Frontal cortex (tissue), 3 donors: ENCODE measurements at regions not wholly inside any gene's neighbourhood (a gene's known extent, or its start where the extent isn't known, plus 50 kb on each side); places are given as distances from the start of the nearest gene placed in this dataset.

ENCODE experiments used
- DNase-seq, 2 donors: peaks; one replicate each; pipeline ENCODE4 v3.0.0; 2012; ENCODE audit warnings: low spot score in 2 of 2
- FAIRE-seq: peaks from 2 replicates; lab custom pipeline; 2012; peaks lifted over from hg19 to GRCh38; lab: Jason Lieb, UNC
- donor health status: control.
- donor health status: control.
- donor health status: control.

DNA sequence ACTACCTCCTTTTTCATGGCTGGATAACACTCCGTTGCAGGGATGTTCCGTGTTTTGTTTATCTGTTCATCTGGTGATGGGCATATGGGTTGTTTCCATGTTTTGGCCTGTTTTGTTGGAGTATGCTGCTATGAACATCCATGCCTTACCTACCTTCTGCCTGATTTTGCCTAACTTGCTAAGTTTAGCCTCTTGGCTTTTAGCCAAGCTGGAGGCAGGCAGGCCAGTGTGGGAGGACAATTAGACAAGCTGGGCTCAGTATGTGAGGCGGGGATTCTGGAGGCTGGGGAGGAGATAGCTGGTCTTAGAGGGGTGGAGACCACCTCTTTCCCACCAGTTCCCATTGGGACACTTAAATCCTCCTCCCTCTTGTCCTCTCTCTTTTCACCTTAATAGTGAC is 98.4 kb upstream of the WNT4 start:
- no peak for FAIRE-seq
- peak in 1 of 2 donors; percentile 40 for DNase-seq

DNA sequence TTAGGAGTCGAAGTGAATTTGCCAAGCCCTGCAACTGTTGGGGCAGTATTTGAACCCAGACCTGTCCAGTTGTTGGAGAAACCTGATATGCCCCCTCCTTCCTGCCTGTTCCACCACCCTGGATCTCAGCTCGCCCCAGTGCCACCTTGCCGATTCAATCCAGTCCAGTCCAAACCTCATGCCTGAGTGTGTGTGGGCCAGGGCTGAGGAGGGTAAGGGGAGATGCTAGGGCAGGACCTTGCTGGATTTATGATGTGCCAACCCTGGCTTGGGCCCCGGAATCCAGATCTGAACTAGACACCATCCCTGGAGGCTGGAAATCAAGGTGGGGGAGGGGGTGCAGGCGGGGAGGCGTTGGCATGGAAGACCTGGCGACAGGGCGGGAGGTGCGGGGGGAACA is 98.9 kb upstream of the WNT4 start:
- DNase-seq (no peak), FAIRE-seq (no peak)

GRCh38 chr1:22245100-22245650 is 102.3 kb upstream of the WNT4 start:
- FAIRE-seq (no peak), DNase-seq (no peak)

DNA sequence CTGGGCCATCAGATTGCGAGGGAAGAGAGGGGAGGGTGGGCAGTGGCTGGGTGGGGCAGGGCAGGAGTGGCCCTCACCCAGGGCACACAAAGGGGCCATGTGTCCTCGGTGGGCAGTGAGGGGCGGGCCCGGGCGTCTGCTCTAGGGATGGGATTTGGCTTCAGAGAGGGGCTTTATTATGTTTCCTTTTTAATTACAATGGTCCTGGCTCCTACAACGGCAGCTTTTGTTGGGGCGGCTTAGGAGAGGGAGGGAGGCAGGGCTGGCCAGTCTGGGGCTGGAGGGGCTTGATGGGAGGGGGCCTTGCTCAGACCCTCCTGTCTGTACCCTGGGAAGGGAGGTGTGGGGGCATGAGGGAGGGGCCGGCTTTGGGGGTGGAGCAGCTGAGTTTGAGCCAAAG is 102.8 kb upstream of the WNT4 start:
- DNase-seq, result no peak
- no peak for FAIRE-seq

DNA sequence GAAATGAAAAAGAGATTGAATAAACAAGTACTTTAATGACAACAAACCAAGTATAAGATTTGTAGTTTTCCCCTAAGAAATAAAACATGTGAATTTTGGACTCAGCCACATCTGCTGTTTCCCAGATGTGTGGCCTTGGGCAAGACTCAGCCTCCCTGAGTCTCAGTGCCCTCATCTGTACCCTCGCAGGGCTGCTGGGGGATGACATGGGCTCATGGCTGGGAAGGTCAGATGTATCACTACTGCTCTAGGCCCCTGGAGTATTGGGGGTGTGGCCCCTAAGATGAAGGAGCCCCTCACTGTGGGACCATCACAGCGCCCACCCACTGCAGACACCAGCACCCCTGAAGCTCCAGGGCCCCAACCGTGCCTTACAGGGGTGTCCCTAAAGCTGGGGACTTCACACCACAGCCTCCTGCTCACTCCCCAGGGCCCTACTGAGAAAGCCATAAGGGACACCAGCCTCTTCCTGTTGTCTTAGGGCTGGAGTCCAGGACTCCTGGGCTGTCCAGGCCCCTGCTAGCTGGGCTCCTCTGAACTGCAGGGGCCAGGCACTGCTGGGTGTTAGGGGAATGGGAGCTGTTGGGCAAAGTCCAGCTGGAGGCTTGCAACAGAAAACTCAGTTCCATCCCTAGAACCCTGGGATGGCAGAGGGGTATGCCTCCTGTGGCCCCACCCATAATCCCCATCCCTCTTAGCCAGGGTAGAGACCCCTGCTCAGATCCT is 104.0 kb upstream of the WNT4 start:
- FAIRE-seq, result no peak
- DNase-seq, result no peak

- FAIRE-seq (no peak), DNase-seq (no peak)
Measured at GRCh38 chr1:22247527-22248245, 104.8 kb upstream of the WNT4 start.

- no peak for DNase-seq
- no peak for FAIRE-seq
Measured at GRCh38 chr1:22248746-22249145, 105.8 kb upstream of the WNT4 start.

GRCh38 chr1:22249928-22250680 is 107.2 kb upstream of the WNT4 start:
- FAIRE-seq (no peak), DNase-seq (no peak)

GRCh38 chr1:22250724-22251123 is 107.8 kb upstream of the WNT4 start:
- DNase-seq (no peak), FAIRE-seq (no peak)

GRCh38 chr1:22252251-22252650 is 109.4 kb upstream of the WNT4 start:
- DNase-seq (no peak), FAIRE-seq (no peak)

DNA sequence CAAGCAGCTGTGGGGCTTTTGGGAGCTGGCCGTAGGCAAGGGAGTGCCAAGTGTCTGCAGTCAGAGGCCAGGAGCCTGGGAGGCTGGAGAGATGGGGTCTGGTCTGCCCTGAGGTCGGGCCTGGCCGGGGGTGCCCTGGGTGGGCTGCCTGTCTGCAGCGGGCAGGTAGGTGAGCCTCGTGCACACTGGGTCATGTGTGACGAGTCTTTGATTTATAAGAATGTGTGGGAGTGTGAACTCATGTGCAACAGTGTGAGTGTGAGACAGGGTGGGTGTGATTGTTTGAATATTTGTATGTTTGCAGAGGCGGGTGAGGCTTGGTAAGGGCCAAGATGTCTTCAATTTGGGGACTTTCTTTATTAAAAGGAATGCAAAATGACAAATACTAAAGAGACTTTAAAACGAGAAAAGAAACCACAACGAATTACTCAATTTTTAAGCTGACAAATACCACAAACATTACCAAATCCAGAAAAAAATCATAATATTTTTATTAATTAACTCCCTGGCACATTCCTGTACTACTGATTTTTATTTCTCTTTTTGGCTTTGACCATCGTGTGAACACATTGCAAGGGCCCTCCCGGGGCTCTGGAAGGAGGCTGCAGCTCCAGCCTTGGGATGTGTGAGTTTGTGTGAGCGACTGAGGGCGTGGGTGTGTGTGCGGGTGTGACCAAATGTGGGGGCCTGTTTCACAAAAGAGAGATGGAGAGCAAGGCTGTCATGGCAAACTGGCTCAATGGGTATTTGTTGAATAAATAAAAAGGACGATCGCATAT is 110.3 kb upstream of the WNT4 start:
- no peak for FAIRE-seq
- peak in 1 of 2 donors; percentile 51 for DNase-seq

DNA sequence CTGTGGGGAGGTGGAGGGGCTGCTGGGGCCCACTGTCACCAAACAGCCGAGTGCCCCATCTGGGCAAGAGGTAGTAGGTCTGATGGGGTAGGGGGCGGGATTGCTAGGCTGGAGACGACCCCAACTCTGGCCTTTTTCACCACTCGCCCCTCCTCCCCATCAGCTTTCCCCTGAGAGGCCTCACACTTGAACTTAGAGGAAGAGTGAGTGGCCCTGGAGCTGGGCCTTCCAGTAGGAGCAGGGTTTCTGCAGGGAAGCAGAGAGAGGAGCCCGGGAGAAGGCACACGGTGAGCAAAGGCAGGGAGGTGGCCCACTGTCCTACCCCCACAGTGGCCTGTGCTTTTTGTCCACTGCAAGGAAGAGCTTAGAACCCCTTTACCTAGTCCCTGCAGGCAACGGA is 111.9 kb upstream of the WNT4 start:
- DNase-seq (no peak), FAIRE-seq (no peak)

GRCh38 chr1:22255341-22256212 is 112.7 kb upstream of the WNT4 start:
- no peak for DNase-seq
- FAIRE-seq, result no peak

DNA sequence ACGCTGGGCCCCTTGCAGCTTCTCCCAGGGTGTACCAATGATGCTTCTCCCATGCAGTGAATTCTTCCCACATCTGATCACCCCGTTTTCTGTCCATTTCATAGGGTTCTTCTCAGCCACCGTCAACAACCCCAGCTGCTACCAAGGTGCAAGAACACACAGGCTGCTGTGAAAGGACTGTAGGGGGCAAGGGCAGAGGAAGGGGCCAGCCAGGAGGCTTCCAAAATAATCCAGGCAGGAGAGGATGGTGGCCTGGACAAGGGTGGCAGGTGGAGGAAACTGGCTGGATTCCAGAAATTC is 113.3 kb upstream of the WNT4 start:
- FAIRE-seq, result no peak
- DNase-seq, result no peak

- DNase-seq (no peak), FAIRE-seq (no peak)
Measured at GRCh38 chr1:22257290-22258275, 114.7 kb upstream of the WNT4 start.

DNA sequence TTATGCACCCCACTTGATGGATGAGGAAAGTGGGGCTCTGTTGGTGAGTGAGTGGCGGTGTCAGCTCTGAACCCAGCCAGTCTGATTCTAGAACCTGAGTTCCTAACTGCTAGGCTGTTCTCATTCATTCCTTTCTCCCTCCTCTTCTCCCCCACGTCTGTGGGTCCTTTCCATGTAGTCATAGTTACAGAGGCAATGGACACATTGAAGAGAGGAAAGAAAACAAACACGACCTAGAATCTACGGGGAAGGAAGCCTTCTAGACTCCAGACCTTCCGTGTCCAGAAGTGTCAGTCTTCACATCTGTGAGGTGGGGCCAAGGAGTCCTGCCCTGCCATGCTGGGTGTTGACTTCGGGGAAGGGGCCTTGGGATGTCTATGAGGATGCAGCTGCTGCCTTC is 115.8 kb upstream of the WNT4 start:
- DNase-seq (no peak), FAIRE-seq (no peak)

DNA sequence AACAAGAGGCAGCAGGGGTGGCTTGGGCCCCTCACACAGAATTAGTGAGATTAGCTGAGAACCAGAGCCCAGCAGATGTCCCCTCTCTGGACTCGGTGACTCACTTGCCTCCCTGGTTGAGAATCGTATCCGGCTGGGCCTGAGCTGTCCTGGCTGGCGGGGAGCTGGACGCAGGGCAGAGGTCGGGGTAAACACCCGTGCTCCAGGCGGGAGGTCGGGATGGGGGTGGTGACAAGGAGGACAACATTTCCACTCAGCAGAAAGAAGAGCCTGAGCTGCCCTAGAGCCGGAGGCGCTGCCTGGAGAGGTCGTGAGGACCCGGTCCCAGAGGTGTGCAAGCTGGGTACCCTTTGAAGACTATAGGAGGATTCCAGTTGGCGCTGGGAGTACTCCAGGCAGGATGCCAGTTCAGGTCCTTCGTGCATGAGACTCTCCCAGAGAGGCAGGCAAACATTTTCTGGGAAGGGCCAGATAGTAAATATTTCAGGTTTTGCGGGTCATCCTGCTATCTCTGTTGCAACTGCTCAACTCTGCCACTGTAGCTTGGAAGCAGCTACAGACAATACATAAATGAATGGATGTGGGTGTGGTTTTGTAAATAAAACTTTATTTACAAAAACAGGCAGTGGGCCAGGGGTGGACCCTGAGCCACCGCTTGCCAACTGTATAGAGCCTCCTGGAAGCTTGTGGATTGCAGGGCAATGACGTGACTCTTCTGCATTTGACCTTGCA is 116.8 kb upstream of the WNT4 start:
- FAIRE-seq, result no peak
- no peak for DNase-seq
